Activated CD4-positive, alpha-beta T cell treated with anti-CD3 and anti-CD28 coated beads, Interleukin-2, amount 50 U/mL, for 16 hours (primary cell): ENCODE measurements at regions not wholly inside any gene's neighbourhood (a gene's known extent, or its start where the extent isn't known, plus 50 kb on each side); places are given as distances from the start of the nearest gene placed in this dataset.
"Not testable (repeated sequence)": the region's sequence is repeated elsewhere in the genome, so short reads cannot be mapped to it uniquely, and the experiment has no call there.

Experiments
- DNase-seq: peaks from one replicate; pipeline ENCODE4 v3.0.0-alpha.2; 2020

DNA sequence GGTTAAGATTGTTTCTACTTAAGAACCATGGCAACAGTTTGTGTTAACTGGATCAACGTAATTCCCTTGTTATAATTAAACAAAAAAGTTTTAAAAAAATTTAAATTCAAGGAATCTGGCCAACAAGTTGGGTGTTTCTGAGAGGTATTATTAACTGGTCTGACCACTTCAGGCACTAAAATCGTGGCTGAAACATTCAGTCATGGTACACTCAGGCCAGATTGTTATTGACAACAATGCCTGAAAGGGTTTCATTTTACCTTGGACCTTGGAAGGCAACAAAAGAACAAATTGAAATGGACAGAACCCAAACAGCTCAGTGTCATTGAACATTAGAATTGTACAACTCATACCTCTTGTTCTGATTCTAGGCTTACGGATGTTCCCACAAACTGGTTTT, 103.3 kb upstream of the ARMC3 start:
- no peak for DNase-seq

DNA sequence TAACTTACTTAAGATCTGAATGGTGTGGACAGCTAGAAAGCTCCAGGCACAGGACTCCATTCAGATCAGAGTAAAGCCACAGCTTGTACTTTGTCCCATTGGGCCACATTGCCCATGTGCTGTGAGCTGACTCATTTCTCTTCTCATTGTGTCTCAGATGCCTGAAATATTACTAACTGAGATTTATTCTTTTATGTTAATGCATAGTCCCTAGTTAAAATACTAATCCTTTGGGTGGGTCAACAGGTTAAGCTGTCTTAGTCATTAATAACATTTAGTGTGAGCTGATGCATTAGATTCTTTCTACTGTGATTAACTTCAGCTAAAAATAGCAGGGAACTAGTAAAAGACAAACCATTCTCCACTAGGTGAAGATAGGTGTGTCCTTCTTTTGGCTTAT, 104.7 kb upstream of the ARMC3 start:
- DNase-seq: no peak

DNA sequence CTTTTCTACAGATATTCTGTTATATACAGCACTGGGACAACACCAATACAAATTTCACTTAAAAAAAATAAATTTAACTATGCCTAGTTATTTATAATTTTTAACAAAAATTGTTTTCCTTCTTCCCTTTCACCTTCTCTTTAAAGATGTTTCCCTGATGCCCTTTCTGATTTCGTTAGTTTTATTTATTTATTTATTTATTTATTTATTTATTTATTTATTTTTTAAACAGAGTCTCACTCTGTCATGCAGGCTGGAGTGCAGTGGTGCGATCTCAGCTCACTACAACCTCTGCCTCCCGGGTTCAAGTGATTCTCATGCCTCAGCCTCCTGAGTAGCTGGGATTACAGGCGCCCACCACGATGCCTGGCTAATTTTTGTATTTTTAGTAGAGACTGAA, 105.9 kb upstream of the ARMC3 start:
- DNase-seq: not testable (repeated sequence)

DNA sequence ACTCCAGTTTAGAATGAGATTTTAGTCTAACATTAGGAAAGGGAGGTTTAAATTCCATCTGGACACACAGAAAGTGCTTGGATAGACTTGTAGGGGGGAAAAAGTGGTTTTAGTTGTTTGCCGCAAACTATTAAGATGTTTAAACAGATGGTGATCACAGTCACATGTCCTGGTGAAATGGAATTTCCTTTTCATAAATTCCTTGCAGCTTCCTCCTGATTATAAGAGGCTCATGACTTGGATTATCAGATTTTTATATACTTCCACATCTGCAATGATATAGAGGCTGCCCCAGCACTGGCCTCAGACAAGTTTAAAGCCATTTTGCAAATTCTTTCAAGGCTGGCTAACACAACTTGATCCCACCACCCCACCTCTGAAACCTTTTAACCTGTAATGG, 106.4 kb upstream of the ARMC3 start:
- no peak for DNase-seq

DNA sequence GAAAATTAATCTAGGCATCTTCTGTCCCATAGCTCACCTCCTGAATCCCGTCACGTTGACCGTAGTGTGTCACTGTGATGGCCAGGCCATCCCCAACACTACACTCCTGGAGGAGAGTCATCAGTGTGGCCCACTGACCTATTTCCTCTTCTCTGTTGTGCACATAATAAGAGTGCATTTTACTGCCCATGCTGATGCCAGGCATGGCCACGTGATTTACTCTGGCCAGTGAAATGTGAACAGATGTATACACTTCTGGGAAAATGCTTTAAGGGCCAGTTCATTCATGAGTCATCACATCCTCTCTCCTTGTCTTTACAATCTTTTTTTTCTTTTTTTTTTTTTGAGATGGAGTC, 101.9 kb upstream of the PIP4K2A start:
- peak; percentile 27 for DNase-seq

DNA sequence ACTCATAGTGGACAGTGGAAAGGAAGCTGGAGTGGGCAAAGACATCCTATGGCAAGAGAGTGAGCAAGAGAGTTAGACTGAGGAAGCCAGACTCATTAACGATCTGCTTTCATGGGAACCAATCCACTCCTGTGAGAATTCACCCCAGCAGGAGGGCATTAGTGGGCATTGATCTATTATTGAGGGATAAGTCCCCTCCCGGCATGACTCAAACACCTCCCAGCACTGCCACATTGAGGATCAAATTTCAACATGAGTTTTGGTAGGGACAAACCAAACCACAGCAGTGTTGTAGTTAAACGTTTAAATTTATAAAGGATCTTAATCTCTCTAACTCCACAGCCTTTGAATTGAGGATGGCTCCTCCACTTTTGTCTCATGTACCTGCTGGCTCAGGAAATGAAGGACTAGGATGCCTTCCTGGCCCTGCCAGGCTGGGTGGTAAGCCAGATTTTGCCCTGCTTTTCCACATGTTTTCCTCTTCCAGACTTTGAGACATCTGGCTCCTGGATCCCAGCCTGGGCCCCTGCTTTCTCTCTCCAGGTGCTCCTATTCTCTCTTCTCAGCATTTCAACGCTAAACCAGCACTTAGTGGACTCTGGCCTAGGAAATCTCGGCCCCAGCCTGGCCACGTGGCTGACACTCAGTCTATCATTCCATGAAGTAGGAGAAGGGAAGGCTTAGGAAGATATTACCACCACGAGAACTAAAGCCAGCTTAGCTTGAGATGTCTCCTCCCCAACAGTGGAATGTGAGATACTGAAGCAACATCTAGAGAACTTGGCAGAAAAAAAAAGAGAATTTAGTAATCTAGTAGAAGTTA, 96.5 kb upstream of the PIP4K2A start:
- no peak for DNase-seq

DNA sequence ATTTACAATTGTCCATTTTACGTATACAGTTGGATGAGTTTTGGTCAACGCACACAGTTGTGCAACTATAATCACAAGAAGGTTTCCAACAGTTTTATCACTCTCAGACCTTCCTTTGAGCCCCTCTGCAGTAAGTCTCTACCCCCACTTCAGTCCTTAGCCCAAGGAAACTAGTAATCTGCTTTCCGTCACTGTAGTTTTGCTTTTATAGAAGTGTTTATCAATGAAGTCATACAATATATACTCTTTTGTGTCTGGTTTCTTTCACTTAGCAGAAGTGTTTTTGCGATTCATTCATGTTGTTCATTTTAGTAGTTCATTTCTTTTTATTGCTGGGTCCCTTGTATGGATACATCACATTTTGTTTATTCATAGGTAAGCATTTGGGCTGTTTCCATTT, 92.9 kb upstream of the PIP4K2A start:
- DNase-seq: no peak

DNA sequence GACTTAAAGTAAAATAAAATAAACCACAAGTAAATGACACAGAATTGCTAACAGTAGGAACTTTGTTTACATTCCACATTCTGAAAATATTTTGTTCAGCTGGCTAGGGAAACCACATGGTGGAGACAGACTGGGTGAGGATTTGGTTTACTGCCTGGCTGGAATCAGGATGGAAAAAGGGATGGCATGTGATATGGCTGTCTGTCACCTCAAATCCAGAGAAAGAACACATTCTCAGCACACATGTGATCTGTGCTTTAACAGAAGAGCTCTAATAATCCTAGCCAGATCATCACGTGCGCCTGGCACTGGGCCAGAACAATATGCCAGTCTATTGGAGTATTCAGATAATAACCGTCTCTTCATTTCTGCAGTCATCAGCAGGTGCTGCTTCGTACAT, 90.9 kb upstream of the PIP4K2A start:
- DNase-seq: no peak

DNA sequence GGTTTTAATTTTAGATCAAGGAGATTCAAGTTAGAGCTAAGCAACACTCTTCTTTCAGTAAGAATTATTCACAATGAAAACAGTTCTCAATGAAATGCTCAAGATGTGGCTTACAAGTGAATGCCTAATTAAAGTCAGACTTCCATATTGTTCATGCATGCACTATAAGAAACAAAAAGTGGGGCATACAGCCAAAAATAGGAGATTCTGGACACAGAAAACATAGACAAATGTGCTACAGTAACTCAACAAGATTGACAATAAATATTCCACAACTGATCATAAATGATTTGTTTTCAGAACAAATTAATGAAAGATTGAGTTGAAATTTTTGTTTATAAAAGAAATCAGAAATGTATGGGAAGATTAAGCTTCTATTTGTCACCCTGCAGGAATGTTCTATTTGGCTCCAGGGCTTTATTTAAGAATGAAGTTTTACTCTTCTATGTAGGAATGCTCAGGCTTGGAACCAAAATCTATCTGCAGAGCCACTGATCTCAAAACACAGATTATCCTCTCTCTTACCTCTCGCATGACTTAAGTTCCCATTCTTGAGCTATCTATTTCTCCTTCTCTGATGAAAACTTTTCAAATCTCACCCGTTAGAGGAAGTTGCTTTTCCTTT, 89.0 kb upstream of the PIP4K2A start:
- DNase-seq: no peak

DNA sequence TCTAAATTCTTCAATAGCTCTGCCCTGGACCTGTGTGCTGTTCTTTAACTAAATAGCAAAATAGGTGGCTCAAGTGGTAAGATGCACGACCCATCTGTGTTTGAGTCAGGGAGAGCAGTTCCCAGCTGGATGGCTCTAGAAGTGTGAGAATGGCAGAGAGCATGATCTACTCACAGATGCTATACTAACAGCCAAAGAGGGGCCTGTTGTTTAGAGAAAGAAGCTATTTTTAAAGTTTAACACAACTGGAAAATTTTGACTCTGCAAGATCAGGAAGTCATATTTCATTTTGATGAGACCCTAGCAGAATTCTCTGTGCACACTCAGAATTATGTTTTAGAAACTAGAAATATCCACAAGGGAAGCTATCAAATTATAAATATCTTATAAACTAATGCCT, 87.4 kb upstream of the PIP4K2A start:
- DNase-seq: no peak

DNA sequence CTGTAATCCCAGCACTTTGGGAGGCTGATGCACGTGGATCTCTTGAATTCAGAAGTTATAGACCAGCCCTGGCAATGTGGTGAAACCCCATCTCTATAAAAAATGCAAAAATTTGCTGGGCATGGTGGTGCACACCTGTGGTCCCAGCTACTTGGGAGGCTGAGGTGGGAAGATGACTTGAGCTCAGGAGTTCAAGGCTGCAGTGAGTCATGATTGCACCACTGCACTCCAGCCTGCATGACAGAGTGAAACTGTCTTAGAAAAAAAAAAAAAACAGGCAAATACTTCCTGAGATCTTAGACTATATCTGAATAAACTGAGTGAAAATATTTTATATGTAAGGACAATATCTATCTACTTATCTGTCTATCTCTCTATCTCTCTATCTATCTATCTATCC, 83.4 kb upstream of the PIP4K2A start:
- not testable (repeated sequence) for DNase-seq

DNA sequence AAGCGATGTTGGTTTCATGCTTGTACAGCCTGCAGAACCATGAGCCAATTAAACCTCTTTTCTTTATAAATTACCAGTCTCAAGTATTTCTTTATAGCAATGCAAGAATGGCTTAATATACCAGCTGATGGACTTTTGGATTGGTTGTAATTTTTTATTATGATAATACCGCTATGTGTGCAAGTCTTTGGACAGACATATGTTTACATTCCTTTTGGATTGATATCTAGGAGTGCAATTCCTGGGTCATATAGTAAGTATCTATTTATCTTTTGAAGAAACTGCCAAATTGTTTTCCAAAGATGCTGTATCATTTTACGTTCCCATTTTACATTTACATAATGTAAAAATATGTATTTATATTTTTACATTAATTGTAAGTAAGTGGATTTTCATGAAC, 81.2 kb upstream of the PIP4K2A start:
- DNase-seq: no peak

DNA sequence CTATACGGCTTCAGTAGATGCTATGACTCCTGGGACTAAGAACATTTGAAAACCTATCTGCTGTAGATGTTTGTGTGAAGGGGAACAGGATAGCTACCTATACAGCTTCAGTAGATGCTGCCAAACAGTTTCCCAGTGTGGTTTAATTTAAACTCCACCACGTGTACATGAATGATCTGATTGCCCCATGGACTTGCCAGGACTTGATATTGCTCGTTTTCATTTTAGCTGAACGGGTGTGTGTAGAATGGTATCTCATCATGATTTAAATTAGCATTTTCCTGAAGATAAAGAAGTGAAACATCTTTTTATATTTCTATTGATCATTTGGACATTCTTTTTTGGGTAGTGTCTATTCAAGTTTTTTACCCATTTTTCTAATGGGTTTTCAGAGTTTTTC, 77.8 kb upstream of the PIP4K2A start:
- no peak for DNase-seq

DNA sequence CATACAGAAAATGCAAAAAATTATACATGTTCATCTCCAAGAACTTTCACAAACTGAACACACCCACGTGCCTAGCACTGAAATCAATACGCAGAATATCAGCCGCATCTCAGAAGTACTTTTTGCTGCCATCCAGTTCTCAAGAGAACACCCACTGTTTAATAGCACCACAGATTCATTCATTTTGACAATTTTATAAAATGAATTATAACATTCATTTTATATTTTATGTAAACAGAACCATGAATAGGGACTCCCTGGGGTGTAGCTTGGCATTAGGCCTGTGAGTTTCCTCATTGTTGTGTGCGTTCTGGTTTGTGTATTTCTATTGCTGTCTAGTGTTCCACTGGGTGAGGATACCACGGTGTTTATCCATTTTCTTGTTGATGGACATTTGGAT, 77.3 kb upstream of the PIP4K2A start:
- DNase-seq: no peak

DNA sequence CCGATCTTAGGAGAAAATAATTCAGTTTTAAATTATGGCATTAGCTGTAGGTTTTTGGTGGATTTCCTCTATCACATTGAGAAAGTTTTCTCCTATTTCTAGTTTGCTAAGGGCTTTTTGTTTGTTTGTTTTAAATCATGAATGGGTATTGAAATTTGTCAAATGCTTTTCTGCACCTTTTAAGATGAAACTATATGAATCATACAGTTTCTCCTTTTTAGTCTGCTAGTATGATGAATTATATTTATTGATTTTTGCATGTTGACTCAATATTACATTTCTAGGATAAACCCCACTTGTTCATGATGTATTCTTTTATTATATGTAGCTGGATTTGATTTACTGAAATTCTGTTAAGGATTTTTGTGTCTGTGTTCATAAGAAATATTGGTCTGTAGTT, 70.3 kb upstream of the PIP4K2A start:
- DNase-seq: peak; percentile 14

DNA sequence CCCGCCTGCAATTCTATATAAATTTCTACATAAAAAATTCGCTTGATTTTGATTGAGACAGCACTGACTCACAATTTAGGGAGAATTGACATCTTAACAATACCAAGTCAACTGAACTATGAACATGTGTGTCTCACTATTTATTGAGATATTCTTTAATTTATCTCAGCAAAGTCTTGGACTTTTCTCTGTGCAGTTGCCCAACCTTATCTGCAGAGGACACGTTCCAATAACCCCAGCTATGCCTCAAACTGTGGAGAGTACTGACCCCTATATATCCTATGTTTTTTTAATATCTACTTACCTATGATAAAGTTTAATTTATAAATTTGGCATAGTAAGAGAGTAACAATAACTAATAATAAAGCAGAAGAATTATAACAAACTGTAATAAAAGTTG, 69.4 kb upstream of the PIP4K2A start:
- DNase-seq: no peak

DNA sequence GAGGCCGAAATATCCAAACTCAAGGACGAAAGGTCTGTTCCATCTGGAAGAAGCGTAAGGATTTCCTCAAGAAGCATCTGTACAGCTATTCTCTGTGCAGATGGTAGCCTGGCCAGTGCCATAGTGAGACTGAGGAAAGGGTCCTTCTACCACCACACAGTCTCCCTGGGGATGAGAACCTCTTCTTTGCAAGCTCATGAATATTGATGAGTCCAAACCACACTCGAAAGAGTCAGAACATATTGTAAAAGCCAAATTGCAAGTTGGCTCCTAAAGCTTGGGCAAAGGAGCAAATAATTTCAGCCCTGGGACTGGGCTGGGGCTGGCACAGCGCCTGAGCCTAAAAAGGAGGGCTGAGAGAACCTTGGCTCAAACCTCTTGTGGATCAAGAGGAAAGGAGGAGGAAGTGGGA, 66.1 kb upstream of the PIP4K2A start:
- no peak for DNase-seq

DNA sequence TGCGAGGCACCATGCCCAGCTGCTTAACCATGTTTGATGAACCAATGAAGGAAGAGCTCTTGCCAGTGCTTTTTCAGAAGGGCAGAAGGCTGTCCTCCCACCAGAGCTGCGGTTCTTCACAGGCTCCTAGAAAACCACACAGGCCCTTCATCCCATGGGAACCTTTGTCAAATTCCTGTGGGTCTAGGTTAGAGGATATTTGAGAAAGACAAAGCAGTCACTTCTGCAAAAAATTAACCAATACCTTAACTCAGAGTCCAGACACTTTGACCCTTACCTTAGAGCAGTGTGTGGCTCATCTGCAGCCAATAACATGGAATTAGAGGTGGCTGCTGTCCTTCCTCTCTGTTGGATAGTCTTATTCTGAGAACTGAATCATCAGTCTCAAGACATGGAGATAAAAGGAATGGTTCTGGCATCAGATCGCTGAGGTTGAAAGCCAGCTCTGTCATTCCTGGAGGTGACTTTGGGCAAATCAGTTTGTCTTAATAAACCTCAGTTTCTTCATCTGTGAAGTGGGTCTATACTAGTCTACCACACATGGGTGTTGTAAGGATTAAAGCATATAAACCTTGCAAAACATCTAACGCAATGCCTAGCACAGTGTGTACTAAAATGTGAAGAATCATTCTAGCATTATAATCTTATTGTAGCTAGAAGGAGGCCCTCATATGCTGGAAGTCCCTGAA, 65.1 kb upstream of the PIP4K2A start:
- no peak for DNase-seq

DNA sequence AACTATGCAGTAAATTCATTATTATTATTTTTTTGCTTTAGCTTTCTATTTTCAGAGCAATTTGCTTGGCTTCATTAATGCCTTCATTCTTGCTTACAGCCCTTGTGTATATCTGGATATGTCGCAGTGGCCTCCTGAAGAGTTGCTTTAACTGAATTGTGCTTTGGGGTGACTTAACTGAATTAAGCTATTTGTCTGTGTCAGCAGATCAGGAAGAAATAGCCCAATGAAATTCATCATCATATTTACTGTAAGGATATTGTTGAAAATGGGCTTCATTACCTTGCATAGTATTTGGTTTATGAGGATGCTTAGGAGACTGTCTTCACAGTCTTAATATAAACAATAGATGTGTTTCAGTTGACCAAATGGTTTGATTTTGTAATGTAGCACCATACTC, 59.7 kb upstream of the PIP4K2A start:
- no peak for DNase-seq

DNA sequence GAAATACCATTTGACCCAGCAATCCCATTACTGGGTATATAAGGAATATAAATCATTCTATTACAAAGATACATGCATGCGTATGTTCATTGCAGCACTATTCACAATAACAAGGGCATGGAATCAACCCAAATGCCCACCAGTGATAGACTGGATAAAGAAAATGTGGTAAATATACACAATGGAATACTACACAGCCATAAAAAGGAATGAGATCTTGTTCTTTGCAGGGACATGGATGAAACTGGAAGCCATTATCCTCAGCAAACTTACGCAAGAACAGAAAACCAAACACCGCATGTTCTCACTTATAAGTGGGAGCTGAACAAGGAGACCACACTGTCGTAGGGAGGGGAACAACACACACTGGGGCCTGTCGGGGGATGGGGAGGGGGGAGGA, 57.3 kb upstream of the PIP4K2A start:
- DNase-seq: not testable (repeated sequence)

DNA sequence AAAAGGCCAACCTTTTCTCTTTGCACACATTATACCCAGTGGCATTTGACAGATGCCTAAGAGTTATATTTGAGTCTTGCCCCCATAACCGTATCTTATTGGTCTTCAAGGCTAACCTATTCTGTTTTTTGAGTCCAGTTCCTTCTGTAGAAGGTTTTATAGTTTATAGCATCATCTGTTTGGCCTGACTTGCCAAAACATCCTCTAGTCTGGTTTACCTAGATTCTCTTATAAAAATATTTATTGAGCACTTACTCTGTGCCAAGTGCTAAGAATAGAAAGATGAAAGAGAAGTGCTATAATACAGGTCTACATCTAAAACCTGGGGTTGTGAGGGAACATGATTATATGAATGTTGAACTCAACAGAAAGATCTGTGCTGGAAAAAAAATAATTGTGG, 55.9 kb upstream of the PIP4K2A start:
- DNase-seq: no peak

DNA sequence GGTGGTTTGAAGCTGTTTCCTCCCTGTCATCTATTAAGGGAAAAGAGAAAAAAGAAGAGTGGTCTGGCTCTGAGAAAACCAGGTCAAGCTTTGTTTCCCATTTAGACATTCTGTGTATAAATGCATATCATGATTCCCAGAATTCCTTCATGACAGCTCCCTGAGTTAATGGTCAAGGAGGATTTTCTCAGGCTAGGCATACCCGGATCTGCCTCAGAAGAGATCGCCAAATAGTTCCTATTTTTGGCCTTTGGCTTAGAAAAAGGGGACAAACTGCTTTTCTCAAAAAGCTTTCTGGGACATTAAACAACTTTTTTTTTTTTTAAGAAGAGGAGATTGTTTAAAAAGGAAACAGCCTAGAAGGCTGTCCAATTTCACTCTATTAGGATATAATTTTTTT, 53.5 kb upstream of the PIP4K2A start:
- DNase-seq: no peak

DNA sequence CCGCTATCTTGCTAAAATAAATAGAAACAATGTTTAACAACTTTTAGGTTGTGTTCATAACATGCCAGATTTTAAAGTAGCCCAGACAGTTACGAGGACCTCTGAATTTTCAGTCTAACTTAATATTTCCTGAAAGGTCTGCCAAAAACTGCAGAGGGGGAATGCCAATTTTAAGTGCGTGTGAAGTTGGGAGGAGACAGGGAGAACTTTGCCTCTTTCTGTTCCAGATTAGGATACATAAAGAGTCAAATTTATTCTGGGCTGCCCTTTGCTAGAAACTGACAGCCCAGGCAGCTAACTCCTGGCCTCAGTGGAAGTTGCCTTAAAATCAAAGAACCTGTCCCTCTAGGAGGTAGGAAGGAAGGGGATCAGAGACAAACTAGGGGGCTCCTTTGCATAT, 52.3 kb upstream of the PIP4K2A start:
- no peak for DNase-seq
